ENCODE measurements at regions not wholly inside any gene's neighbourhood (a gene's known extent, or its start where the extent isn't known, plus 50 kb on each side); places are given as distances from the start of the nearest gene placed in this dataset.

- Histone ChIP-seq H3K36me3 (ENCODE audit: control insufficient read depth in 2 of 2, insufficient read depth in 2 of 2, low read length in 1 of 2) (no peaks in the 10 kb centered on the region), H3K9me3 (ENCODE audit: control insufficient read depth in 2 of 2, insufficient read depth in 1 of 2, low read depth in 1 of 2, low read length in 1 of 2) (no peaks in the 10 kb centered on the region), H3K4me1 (ENCODE audit: control insufficient read depth in 2 of 2, insufficient read depth in 2 of 2, low read length in 1 of 2) (no peaks in the 10 kb centered on the region), H3K4me3 (ENCODE audit: low read depth in 1 of 2, low read length in 2 of 2) (no peak overlapping the region), H3K27me3 (ENCODE audit: control insufficient read depth in 1 of 2, insufficient read depth in 2 of 2, low read length in 2 of 2) (no peaks in the 10 kb centered on the region), H3K27ac (ENCODE audit: low read depth in 2 of 2, low read length in 1 of 2) (no peak overlapping the region)
- 69 to 74% methylated on average over 5 of the region's 5 CpGs for WGBS, 2 donors
Measured at GRCh38 chr12:4091016-4091743, 182.4 kb upstream of the CCND2 start.

- Histone ChIP-seq H3K27ac (ENCODE audit: low read depth in 2 of 2, low read length in 1 of 2) (no peak overlapping the region), H3K4me3 (ENCODE audit: low read depth in 1 of 2, low read length in 2 of 2) (no peak overlapping the region), H3K4me1 (ENCODE audit: control insufficient read depth in 2 of 2, insufficient read depth in 2 of 2, low read length in 1 of 2) (no peaks in the 10 kb centered on the region), H3K9me3 (ENCODE audit: control insufficient read depth in 2 of 2, insufficient read depth in 1 of 2, low read depth in 1 of 2, low read length in 1 of 2) (no peaks in the 10 kb centered on the region), H3K27me3 (ENCODE audit: control insufficient read depth in 1 of 2, insufficient read depth in 2 of 2, low read length in 2 of 2) (no peaks in the 10 kb centered on the region), H3K36me3 (ENCODE audit: control insufficient read depth in 2 of 2, insufficient read depth in 2 of 2, low read length in 1 of 2) (no peaks in the 10 kb centered on the region)
- 92% methylated on average over 3 of the region's 3 CpGs for WGBS, 2 donors
Measured at GRCh38 chr12:4089956-4090355, 183.6 kb upstream of the CCND2 start.

GRCh38 chr12:4089121-4089606 lies 184.4 kb upstream of the CCND2 start:
- H3K4me3 ChIP-seq (ENCODE audit: low read depth in 1 of 2, low read length in 2 of 2) = no peak overlapping the region
- H3K27ac ChIP-seq (ENCODE audit: low read depth in 2 of 2, low read length in 1 of 2) = no peak overlapping the region
- H3K9me3 ChIP-seq (ENCODE audit: control insufficient read depth in 2 of 2, insufficient read depth in 1 of 2, low read depth in 1 of 2, low read length in 1 of 2) = no peaks in the 10 kb centered on the region
- no peaks in the 10 kb centered on the region for H3K27me3 ChIP-seq (ENCODE audit: control insufficient read depth in 1 of 2, insufficient read depth in 2 of 2, low read length in 2 of 2)
- H3K36me3 ChIP-seq (ENCODE audit: control insufficient read depth in 2 of 2, insufficient read depth in 2 of 2, low read length in 1 of 2) = no peaks in the 10 kb centered on the region
- H3K4me1 ChIP-seq (ENCODE audit: control insufficient read depth in 2 of 2, insufficient read depth in 2 of 2, low read length in 1 of 2) = no peaks in the 10 kb centered on the region
- WGBS, 2 donors = 66 to 67% methylated on average over 5 of the region's 5 CpGs

GRCh38 chr12:4088451-4088850 lies 185.1 kb upstream of the CCND2 start:
- no peak overlapping the region for H3K4me3 ChIP-seq (ENCODE audit: low read depth in 1 of 2, low read length in 2 of 2)
- WGBS, 2 donors = 94 to 96% methylated on average over 9 of the region's 9 CpGs
- H3K9me3 ChIP-seq (ENCODE audit: control insufficient read depth in 2 of 2, insufficient read depth in 1 of 2, low read depth in 1 of 2, low read length in 1 of 2) = no peaks in the 10 kb centered on the region
- no peaks in the 10 kb centered on the region for H3K27me3 ChIP-seq (ENCODE audit: control insufficient read depth in 1 of 2, insufficient read depth in 2 of 2, low read length in 2 of 2)
- no peaks in the 10 kb centered on the region for H3K36me3 ChIP-seq (ENCODE audit: control insufficient read depth in 2 of 2, insufficient read depth in 2 of 2, low read length in 1 of 2)
- no peaks in the 10 kb centered on the region for H3K4me1 ChIP-seq (ENCODE audit: control insufficient read depth in 2 of 2, insufficient read depth in 2 of 2, low read length in 1 of 2)
- H3K27ac ChIP-seq (ENCODE audit: low read depth in 2 of 2, low read length in 1 of 2) = no peak overlapping the region

GRCh38 chr12:4086481-4086880 lies 187.1 kb upstream of the CCND2 start:
- Histone ChIP-seq H3K4me3 (ENCODE audit: low read depth in 1 of 2, low read length in 2 of 2) (no peak overlapping the region), H3K4me1 (ENCODE audit: control insufficient read depth in 2 of 2, insufficient read depth in 2 of 2, low read length in 1 of 2) (no peaks in the 10 kb centered on the region), H3K9me3 (ENCODE audit: control insufficient read depth in 2 of 2, insufficient read depth in 1 of 2, low read depth in 1 of 2, low read length in 1 of 2) (no peaks in the 10 kb centered on the region), H3K27ac (ENCODE audit: low read depth in 2 of 2, low read length in 1 of 2) (no peak overlapping the region), H3K27me3 (ENCODE audit: control insufficient read depth in 1 of 2, insufficient read depth in 2 of 2, low read length in 2 of 2) (no peaks in the 10 kb centered on the region), H3K36me3 (ENCODE audit: control insufficient read depth in 2 of 2, insufficient read depth in 2 of 2, low read length in 1 of 2) (no peaks in the 10 kb centered on the region)
- 36 to 56% methylated on average over 1 of the region's 1 CpG for WGBS, 2 donors

- 69% methylated on average over 8 of the region's 8 CpGs for WGBS, 2 donors
- Histone ChIP-seq H3K27ac (ENCODE audit: low read depth in 2 of 2, low read length in 1 of 2) (no peak overlapping the region), H3K9me3 (ENCODE audit: control insufficient read depth in 2 of 2, insufficient read depth in 1 of 2, low read depth in 1 of 2, low read length in 1 of 2) (no peaks in the 10 kb centered on the region), H3K4me1 (ENCODE audit: control insufficient read depth in 2 of 2, insufficient read depth in 2 of 2, low read length in 1 of 2) (no peaks in the 10 kb centered on the region), H3K4me3 (ENCODE audit: low read depth in 1 of 2, low read length in 2 of 2) (no peak overlapping the region), H3K27me3 (ENCODE audit: control insufficient read depth in 1 of 2, insufficient read depth in 2 of 2, low read length in 2 of 2) (no peaks in the 10 kb centered on the region), H3K36me3 (ENCODE audit: control insufficient read depth in 2 of 2, insufficient read depth in 2 of 2, low read length in 1 of 2) (no peaks in the 10 kb centered on the region)
Measured at GRCh38 chr12:4084573-4084972, 189.0 kb upstream of the CCND2 start.

- no peaks in the 10 kb centered on the region for H3K36me3 ChIP-seq (ENCODE audit: control insufficient read depth in 2 of 2, insufficient read depth in 2 of 2, low read length in 1 of 2)
- no peak overlapping the region for H3K4me3 ChIP-seq (ENCODE audit: low read depth in 1 of 2, low read length in 2 of 2)
- H3K27me3 ChIP-seq (ENCODE audit: control insufficient read depth in 1 of 2, insufficient read depth in 2 of 2, low read length in 2 of 2) = no peaks in the 10 kb centered on the region
- H3K27ac ChIP-seq (ENCODE audit: low read depth in 2 of 2, low read length in 1 of 2) = no peak overlapping the region
- 69 to 72% methylated on average over 13 of the region's 13 CpGs for WGBS, 2 donors
- no peaks in the 10 kb centered on the region for H3K9me3 ChIP-seq (ENCODE audit: control insufficient read depth in 2 of 2, insufficient read depth in 1 of 2, low read depth in 1 of 2, low read length in 1 of 2)
- no peaks in the 10 kb centered on the region for H3K4me1 ChIP-seq (ENCODE audit: control insufficient read depth in 2 of 2, insufficient read depth in 2 of 2, low read length in 1 of 2)
Measured at GRCh38 chr12:4082809-4083403, 190.7 kb upstream of the CCND2 start.

GRCh38 chr12:4080213-4080612 lies 193.3 kb upstream of the CCND2 start:
- 95 to 96% methylated on average over 1 of the region's 1 CpG for WGBS, 2 donors
- H3K4me3 ChIP-seq (ENCODE audit: low read depth in 1 of 2, low read length in 2 of 2) = no peak overlapping the region
- no peaks in the 10 kb centered on the region for H3K4me1 ChIP-seq (ENCODE audit: control insufficient read depth in 2 of 2, insufficient read depth in 2 of 2, low read length in 1 of 2)
- H3K27me3 ChIP-seq (ENCODE audit: control insufficient read depth in 1 of 2, insufficient read depth in 2 of 2, low read length in 2 of 2) = no peaks in the 10 kb centered on the region
- H3K9me3 ChIP-seq (ENCODE audit: control insufficient read depth in 2 of 2, insufficient read depth in 1 of 2, low read depth in 1 of 2, low read length in 1 of 2) = no peaks in the 10 kb centered on the region
- H3K27ac ChIP-seq (ENCODE audit: low read depth in 2 of 2, low read length in 1 of 2) = no peak overlapping the region
- H3K36me3 ChIP-seq (ENCODE audit: control insufficient read depth in 2 of 2, insufficient read depth in 2 of 2, low read length in 1 of 2) = no peaks in the 10 kb centered on the region

GRCh38 chr12:4074129-4074528 lies 199.4 kb upstream of the CCND2 start:
- H3K9me3 ChIP-seq (ENCODE audit: control insufficient read depth in 2 of 2, insufficient read depth in 1 of 2, low read depth in 1 of 2, low read length in 1 of 2) = no peaks in the 10 kb centered on the region
- no peaks in the 10 kb centered on the region for H3K27me3 ChIP-seq (ENCODE audit: control insufficient read depth in 1 of 2, insufficient read depth in 2 of 2, low read length in 2 of 2)
- H3K4me3 ChIP-seq (ENCODE audit: low read depth in 1 of 2, low read length in 2 of 2) = no peak overlapping the region
- H3K4me1 ChIP-seq (ENCODE audit: control insufficient read depth in 2 of 2, insufficient read depth in 2 of 2, low read length in 1 of 2) = no peaks in the 10 kb centered on the region
- H3K36me3 ChIP-seq (ENCODE audit: control insufficient read depth in 2 of 2, insufficient read depth in 2 of 2, low read length in 1 of 2) = no peaks in the 10 kb centered on the region
- no peak overlapping the region for H3K27ac ChIP-seq (ENCODE audit: low read depth in 2 of 2, low read length in 1 of 2)
- 83 to 88% methylated on average over 4 of the region's 4 CpGs for WGBS, 2 donors

GRCh38 chr12:4069670-4070010 lies 196.4 kb upstream of the PARP11 start:
- no peaks in the 10 kb centered on the region for H3K36me3 ChIP-seq (ENCODE audit: control insufficient read depth in 2 of 2, insufficient read depth in 2 of 2, low read length in 1 of 2)
- no peak overlapping the region for H3K27ac ChIP-seq (ENCODE audit: low read depth in 2 of 2, low read length in 1 of 2)
- 88 to 91% methylated on average over 3 of the region's 3 CpGs for WGBS, 2 donors
- H3K4me3 ChIP-seq (ENCODE audit: low read depth in 1 of 2, low read length in 2 of 2) = no peak overlapping the region
- no peaks in the 10 kb centered on the region for H3K27me3 ChIP-seq (ENCODE audit: control insufficient read depth in 1 of 2, insufficient read depth in 2 of 2, low read length in 2 of 2)
- no peaks in the 10 kb centered on the region for H3K9me3 ChIP-seq (ENCODE audit: control insufficient read depth in 2 of 2, insufficient read depth in 1 of 2, low read depth in 1 of 2, low read length in 1 of 2)
- no peaks in the 10 kb centered on the region for H3K4me1 ChIP-seq (ENCODE audit: control insufficient read depth in 2 of 2, insufficient read depth in 2 of 2, low read length in 1 of 2)

Measured in esophagus (tissue), 2 donors.